IMR-90 (cell line): ENCODE measurements at regions not wholly inside any gene's neighbourhood (a gene's known extent, or its start where the extent isn't known, plus 50 kb on each side); places are given as distances from the start of the nearest gene placed in this dataset.

ENCODE experiments used
- ATAC-seq: fragments of 200-7000 bp; cut with Tn5 transposase; 2 replicates; pipeline ENCODE4 v1.9.1; 2020; ENCODE audit warnings: low read depth, mild to moderate bottlenecking, moderate library complexity
- BruUV-seq: library from RNA; stranded (reverse); fragments of 400-500 nt; replicated peaks from 2 replicates; lab custom pipeline; 2021; lab: Mats Ljungman, UMichigan
- CTCF ChIA-PET: fragments of 300-600 bp; formaldehyde crosslinking; extraction: SDS; loops from one replicate; lab custom pipeline; 2021; ENCODE audit warnings: antibody characterized with exemption; lab: Yijun Ruan, JAX
- POLR2A ChIA-PET: fragments of 300-600 bp; sonication (Branson Sonifier 250); formaldehyde crosslinking; loops from one replicate; lab custom pipeline; 2022; ENCODE audit warnings: antibody characterized with exemption; ENCODE audit not compliant: unreplicated experiment; lab: Charles Lee
- DNase-seq: peaks from one replicate; pipeline ENCODE4 v3.0.0; 2013
- H2AFZ ChIP-seq: replicated peaks from 2 replicates; pipeline ENCODE3; 2013; ENCODE audit warnings: low read length, mild to moderate bottlenecking; ENCODE audit not compliant: poor library complexity
- H2AK5ac ChIP-seq: 2 replicates; pipeline ENCODE4 v1.6.1; 2013; ENCODE audit warnings: low read depth, low read length, inconsistent platforms
- H2AK9ac ChIP-seq: replicated peaks from 2 replicates; pipeline ENCODE3; 2013; ENCODE audit warnings: mild to moderate bottlenecking, low read depth, low read length, moderate library complexity; ENCODE audit not compliant: poor library complexity
- H2BK120ac ChIP-seq: 2 replicates; pipeline ENCODE4 v1.6.1; 2013; ENCODE audit warnings: low read depth, low read length, inconsistent platforms
- H2BK15ac ChIP-seq: 3 replicates; pipeline ENCODE4 v1.6.1; 2013; ENCODE audit warnings: low read depth, low read length, inconsistent platforms
- H2BK20ac ChIP-seq: 2 replicates; pipeline ENCODE4 v1.6.1; 2013; ENCODE audit warnings: low read depth, mild to moderate bottlenecking, inconsistent platforms, low read length, moderate library complexity
- H2BK5ac ChIP-seq: 2 replicates; pipeline ENCODE4 v1.6.1; 2013; ENCODE audit warnings: mild to moderate bottlenecking, low read depth, low read length, inconsistent platforms; ENCODE audit not compliant: poor library complexity, severe bottlenecking
- H3K14ac ChIP-seq: replicated peaks from 2 replicates; pipeline ENCODE4 v1.6.1; 2013; ENCODE audit warnings: low read depth, low read length, inconsistent platforms
- H3K18ac ChIP-seq: 2 replicates; pipeline ENCODE4 v1.6.1; 2013; ENCODE audit warnings: low read depth, low read length, control low read depth
- H3K23ac ChIP-seq: 2 replicates; pipeline ENCODE4 v1.6.1; 2013; ENCODE audit warnings: low read depth, low read length, inconsistent platforms
- H3K27ac ChIP-seq: 2 replicates; pipeline ENCODE4 v1.5.1; 2013; ENCODE audit warnings: mild to moderate bottlenecking, control low read depth, low read length; ENCODE audit not compliant: insufficient read depth
- H3K27me3 ChIP-seq: 2 replicates; pipeline ENCODE4 v1.6.1; 2013; ENCODE audit warnings: low read length; ENCODE audit not compliant: control insufficient read depth, insufficient read depth
- H3K36me3 ChIP-seq: 2 replicates; pipeline ENCODE4 v1.6.1; 2013; ENCODE audit warnings: low read length, mixed read lengths; ENCODE audit not compliant: control insufficient read depth, insufficient read depth
- H3K4ac ChIP-seq: 2 replicates; pipeline ENCODE4 v1.6.1; 2013; ENCODE audit warnings: low read depth, low read length, inconsistent platforms
- H3K4me1 ChIP-seq: 2 replicates; pipeline ENCODE4 v1.6.1; 2013; ENCODE audit warnings: low read length, mixed read lengths; ENCODE audit not compliant: control insufficient read depth, insufficient read depth
- H3K4me2 ChIP-seq: 2 replicates; pipeline ENCODE4 v1.6.1; 2013; ENCODE audit warnings: low read depth, mild to moderate bottlenecking, control low read depth, low read length, moderate library complexity
- H3K4me3 ChIP-seq: 2 replicates; pipeline ENCODE4 v1.5.1; 2013; ENCODE audit warnings: low read depth, mild to moderate bottlenecking, control low read depth, low read length, moderate library complexity; ENCODE audit not compliant: insufficient read depth
- H3K56ac ChIP-seq: 2 replicates; pipeline ENCODE4 v1.6.1; 2013; ENCODE audit warnings: low read length, inconsistent platforms; ENCODE audit not compliant: insufficient read depth; ENCODE audit errors: extremely low read depth
- H3K79me1 ChIP-seq, 2 experiments: 2 replicates each; pipeline ENCODE4 v1.6.1; 2013; ENCODE audit warnings: low read length in 2 of 2, inconsistent platforms in 1 of 2, low read depth in 1 of 2
- H3K9ac ChIP-seq: 2 replicates; pipeline ENCODE4 v1.6.1; 2013; ENCODE audit warnings: low read depth, low read length, control low read depth
- H3K9me1 ChIP-seq: 2 replicates; pipeline ENCODE4 v1.6.1; 2013; ENCODE audit warnings: low read length, inconsistent platforms; ENCODE audit not compliant: insufficient read depth
- H3K9me3 ChIP-seq: 2 replicates; pipeline ENCODE4 v1.6.1; 2013; ENCODE audit warnings: low read length; ENCODE audit not compliant: control insufficient read depth, insufficient read depth
- H4K20me1 ChIP-seq: 2 replicates; pipeline ENCODE4 v1.6.1; 2013; ENCODE audit warnings: low read length, inconsistent platforms; ENCODE audit not compliant: insufficient read depth
- H4K5ac ChIP-seq: 2 replicates; pipeline ENCODE4 v1.6.1; 2013; ENCODE audit warnings: mild to moderate bottlenecking, low read depth, low read length, control low read depth
- H4K8ac ChIP-seq, 2 experiments: 2 replicates each; pipeline ENCODE4 v1.6.1; 2013; ENCODE audit warnings: low read depth in 2 of 2, low read length in 2 of 2, control low read depth in 1 of 2, inconsistent platforms in 1 of 2
- H4K91ac ChIP-seq: 2 replicates; pipeline ENCODE4 v1.6.1; 2013; ENCODE audit warnings: low read depth, low read length, inconsistent platforms; ENCODE audit not compliant: insufficient read depth
- CEBPB ChIP-seq: IDR thresholded peaks from 2 replicates; pipeline ENCODE4 v1.6.1; 2012; ENCODE audit warnings: low read depth, low read length, improper control_type of control experiment
- MXI1 ChIP-seq: IDR thresholded peaks from 2 replicates; pipeline ENCODE4 v1.6.1; 2012; ENCODE audit warnings: low read depth, mild to moderate bottlenecking, low read length, moderate library complexity, borderline replicate concordance
- WGBS, 2 experiments: methylation state at CpG; one replicate each; pipeline versions ENCODE4 v1.1.5 to v1.1.7; 2013; ENCODE audit warnings: missing lambda C conversion rate in 2 of 2; ENCODE audit not compliant: insufficient read length in 1 of 2; ENCODE audit errors: extremely low coverage in 2 of 2; 5-methylcytosine and 5-hydroxymethylcytosine counted together
- dilution Hi-C: fragments of 300-500 bp; cut with HindIII; formaldehyde crosslinking; loops from one replicate; pipeline ENCODE4 v1.14.3; 2018; ENCODE audit warnings: low sequenced_read_pairs; ENCODE audit not compliant: unreplicated experiment
- in situ Hi-C: fragments of 300-500 bp; cut with MboI; formaldehyde crosslinking; loops from 3 replicates; pipeline ENCODE4 v1.14.3; 2019; ENCODE audit warnings: low sequenced_read_pairs, inconsistent platforms, mixed read lengths
- intact Hi-C: fragments of 100-400 bp; cut with micrococcal nuclease; formaldehyde crosslinking; loops from 2 replicates; pipeline ENCODE4 v1.10.0; 2022

DNA sequence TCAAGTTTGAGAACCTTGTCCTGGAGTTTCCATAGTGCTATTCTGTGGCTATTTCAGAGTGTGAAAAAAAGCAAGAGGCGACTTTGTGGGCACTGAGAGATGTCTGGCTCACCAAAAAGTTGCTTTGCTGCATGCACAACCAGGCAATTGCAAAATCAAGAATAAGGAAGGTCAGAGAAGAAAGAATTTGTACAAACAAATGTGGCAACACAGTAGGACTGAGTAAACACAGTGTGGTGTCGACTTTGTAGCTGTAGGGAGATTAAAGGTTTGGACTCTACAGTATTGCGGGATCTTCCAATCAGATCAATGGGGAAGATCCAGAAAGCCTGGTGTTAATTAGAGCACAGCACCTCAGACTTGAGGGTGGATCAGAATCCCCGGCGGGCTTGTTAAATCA lies 88.1 kb upstream of the PLPP4 start:
- Histone ChIP-seq H3K9ac (no peak overlapping the region), H3K36me3 (no peaks in the 10 kb centered on the region), H3K56ac (no peak overlapping the region), H3K27me3 (no peaks in the 10 kb centered on the region), H3K9me1 (no peaks in the 10 kb centered on the region), H3K14ac (no peak overlapping the region), H3K23ac (no peak overlapping the region), H4K20me1 (no peaks in the 10 kb centered on the region), H3K9me3 (peaks cover 25% of the 10 kb centered on the region), H3K4me1 (no peaks in the 10 kb centered on the region), H3K27ac (no peak overlapping the region), H3K79me1 (no peaks in the 10 kb centered on the region), H4K8ac (no peak overlapping the region), H4K5ac (no peak overlapping the region), H3K4me2 (no peak overlapping the region), H2AK9ac (no peak overlapping the region), H2BK20ac (no peak overlapping the region), H2BK5ac (no peak overlapping the region), H2BK120ac (no peak overlapping the region), H2BK15ac (no peak overlapping the region), H3K4me3 (no peak overlapping the region), H4K91ac (no peak overlapping the region), H2AK5ac (no peak overlapping the region), H3K18ac (no peak overlapping the region), H3K4ac (no peak overlapping the region), H2AFZ (no peak overlapping the region)
- ATAC-seq (no peak), DNase-seq (no peak)
- in situ Hi-C loops, result no loop called here
- POLR2A ChIA-PET, result no interaction called here
- no TSS peak for BruUV-seq
- CTCF ChIA-PET, result interaction anchor here (0.5 kb wide), 1 partner anchor 41 kb away, joined by 3 read pairs; no protein-coding TSS in a partner anchor
- dilution Hi-C loops, result no loop called here
- 26% methylated on average over 3 of the region's 5 CpGs; no CpG with 5 or more reads in 1 of the 2 experiments for WGBS, 2 experiments
- TF ChIP-seq MXI1 (no peak), CEBPB (no peak)
- intact Hi-C loops, result no loop called here
